NCI-H1930 (cell line): ENCODE measurements at regions not wholly inside any gene's neighbourhood (a gene's known extent, or its start where the extent isn't known, plus 50 kb on each side); places are given as distances from the start of the nearest gene placed in this dataset.

Experiments used
- DNase-seq, 2 experiments: peaks; one replicate each; lab custom pipeline; 2025; lab: John Stamatoyannopoulos, UW

GRCh38 chr1:172952516-172952915 is 98.2 kb downstream of the TNFSF18 start:
- DNase-seq: no peak

GRCh38 chr1:172954476-172955150 is 96.1 kb downstream of the TNFSF18 start:
- DNase-seq: no peak

- DNase-seq: no peak
Observed at GRCh38 chr1:172955161-172955815, 95.5 kb downstream of the TNFSF18 start.

GRCh38 chr1:172956871-172957270 is 93.9 kb downstream of the TNFSF18 start:
- DNase-seq: no peak

GRCh38 chr1:172957491-172957890 is 93.2 kb downstream of the TNFSF18 start:
- DNase-seq: no peak

GRCh38 chr1:172959571-172959970 is 91.2 kb downstream of the TNFSF18 start:
- DNase-seq: no peak

- DNase-seq: no peak
Observed at GRCh38 chr1:172960019-172960418, 90.7 kb downstream of the TNFSF18 start.

- DNase-seq: no peak
Observed at GRCh38 chr1:172960454-172961208, 90.1 kb downstream of the TNFSF18 start.

- DNase-seq: no peak
Observed at GRCh38 chr1:172964864-172965263, 85.9 kb downstream of the TNFSF18 start.

- DNase-seq: no peak
Observed at GRCh38 chr1:172966844-172967540, 83.7 kb downstream of the TNFSF18 start.

GRCh38 chr1:172967936-172968335 is 82.8 kb downstream of the TNFSF18 start:
- no peak for DNase-seq

- DNase-seq: no peak
Observed at GRCh38 chr1:172969611-172970010, 81.1 kb downstream of the TNFSF18 start.

GRCh38 chr1:172970186-172970585 is 80.6 kb downstream of the TNFSF18 start:
- no peak for DNase-seq

- DNase-seq: no peak
Observed at GRCh38 chr1:172971241-172971640, 79.5 kb downstream of the TNFSF18 start.

GRCh38 chr1:172972258-172972657 is 78.5 kb downstream of the TNFSF18 start:
- no peak for DNase-seq

GRCh38 chr1:172973424-172973823 is 77.3 kb downstream of the TNFSF18 start:
- no peak for DNase-seq

- DNase-seq: no peak
Observed at GRCh38 chr1:172976222-172977041, 74.3 kb downstream of the TNFSF18 start.

- DNase-seq: no peak
Observed at GRCh38 chr1:172977296-172978017, 73.3 kb downstream of the TNFSF18 start.

- DNase-seq: no peak
Observed at GRCh38 chr1:172978595-172978994, 72.1 kb downstream of the TNFSF18 start.

GRCh38 chr1:172979828-172980227 is 70.9 kb downstream of the TNFSF18 start:
- no peak for DNase-seq

GRCh38 chr1:172980456-172980855 is 70.3 kb downstream of the TNFSF18 start:
- DNase-seq: no peak
